GM10266 (cell line): ENCODE measurements at regions not wholly inside any gene's neighbourhood (a gene's known extent, or its start where the extent isn't known, plus 50 kb on each side); places are given as distances from the start of the nearest gene placed in this dataset.
A peak's percentile ranks its signal among the peaks of the same experiment; 100 is the strongest.
"Not testable (repeated sequence)": the region's sequence is repeated elsewhere in the genome, so short reads cannot be mapped to it uniquely, and the experiment has no call there.

Source experiments
- DNase-seq: peaks from one replicate; pipeline ENCODE4 v3.0.0; 2012; ENCODE audit errors: extremely low spot score
- TF ChIP-seq, protein P1 (sequence below): IDR thresholded peaks from 2 replicates; pipeline ENCODE4 v1.5.1; 2012; ENCODE audit warnings: mild to moderate bottlenecking, low read depth; ENCODE audit not compliant: control insufficient read depth, insufficient read depth; ENCODE audit errors: missing control alignments

DNA sequence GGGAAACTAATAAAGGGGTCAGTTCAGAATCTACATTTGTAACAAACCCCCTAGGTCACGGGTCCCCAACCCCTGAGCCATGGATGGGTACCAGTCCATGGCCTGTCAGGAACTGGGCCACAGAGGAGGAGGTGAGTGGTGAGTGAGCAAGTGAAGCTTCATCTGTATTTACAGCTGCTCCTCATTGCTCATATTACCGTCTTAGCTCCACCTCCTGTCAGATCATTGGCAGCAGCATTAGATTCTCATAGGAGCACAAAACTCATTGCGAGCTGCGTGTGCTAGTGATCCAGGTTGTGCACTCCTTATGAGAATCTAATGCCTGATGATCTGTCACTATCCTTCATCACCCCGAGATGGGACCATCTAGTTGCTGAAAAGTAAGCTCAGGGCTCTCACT is 88.4 kb upstream of the MPP7 start:
- DNase-seq, result no peak
- TF ChIP-seq, protein P1, sequence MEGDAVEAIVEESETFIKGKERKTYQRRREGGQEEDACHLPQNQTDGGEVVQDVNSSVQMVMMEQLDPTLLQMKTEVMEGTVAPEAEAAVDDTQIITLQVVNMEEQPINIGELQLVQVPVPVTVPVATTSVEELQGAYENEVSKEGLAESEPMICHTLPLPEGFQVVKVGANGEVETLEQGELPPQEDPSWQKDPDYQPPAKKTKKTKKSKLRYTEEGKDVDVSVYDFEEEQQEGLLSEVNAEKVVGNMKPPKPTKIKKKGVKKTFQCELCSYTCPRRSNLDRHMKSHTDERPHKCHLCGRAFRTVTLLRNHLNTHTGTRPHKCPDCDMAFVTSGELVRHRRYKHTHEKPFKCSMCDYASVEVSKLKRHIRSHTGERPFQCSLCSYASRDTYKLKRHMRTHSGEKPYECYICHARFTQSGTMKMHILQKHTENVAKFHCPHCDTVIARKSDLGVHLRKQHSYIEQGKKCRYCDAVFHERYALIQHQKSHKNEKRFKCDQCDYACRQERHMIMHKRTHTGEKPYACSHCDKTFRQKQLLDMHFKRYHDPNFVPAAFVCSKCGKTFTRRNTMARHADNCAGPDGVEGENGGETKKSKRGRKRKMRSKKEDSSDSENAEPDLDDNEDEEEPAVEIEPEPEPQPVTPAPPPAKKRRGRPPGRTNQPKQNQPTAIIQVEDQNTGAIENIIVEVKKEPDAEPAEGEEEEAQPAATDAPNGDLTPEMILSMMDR, result no peak

DNA sequence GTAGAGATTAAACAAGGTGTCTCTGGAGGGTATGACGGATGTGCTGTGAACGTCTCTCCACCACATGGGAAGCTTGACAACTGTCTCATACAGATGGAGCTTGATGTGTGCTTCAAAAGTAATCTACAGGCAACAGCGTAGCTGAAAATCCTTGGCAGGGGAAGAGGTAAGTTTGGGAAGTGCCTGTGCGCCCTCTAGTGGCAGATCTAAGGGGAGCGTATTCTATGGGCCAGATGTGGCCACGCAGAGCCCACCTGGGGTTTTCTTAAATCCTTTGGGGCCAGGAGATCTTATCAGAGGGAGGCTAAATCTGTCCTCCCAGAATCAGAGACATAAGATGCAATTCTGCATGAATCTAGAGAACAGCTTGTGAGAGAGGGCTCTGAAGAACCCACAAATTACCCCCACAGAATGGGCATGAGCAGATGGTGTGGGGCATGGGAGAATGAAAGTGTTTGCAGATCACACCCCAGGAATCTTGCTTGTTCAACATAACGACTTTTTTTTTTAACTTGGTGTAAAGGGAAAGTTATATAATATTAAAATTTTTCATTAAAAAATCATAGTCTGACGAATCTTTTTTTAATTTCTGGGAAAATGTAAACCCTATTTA is 91.2 kb upstream of the MPP7 start:
- TF ChIP-seq, protein P1, result peak; percentile 89
- peak; percentile 39 for DNase-seq

DNA sequence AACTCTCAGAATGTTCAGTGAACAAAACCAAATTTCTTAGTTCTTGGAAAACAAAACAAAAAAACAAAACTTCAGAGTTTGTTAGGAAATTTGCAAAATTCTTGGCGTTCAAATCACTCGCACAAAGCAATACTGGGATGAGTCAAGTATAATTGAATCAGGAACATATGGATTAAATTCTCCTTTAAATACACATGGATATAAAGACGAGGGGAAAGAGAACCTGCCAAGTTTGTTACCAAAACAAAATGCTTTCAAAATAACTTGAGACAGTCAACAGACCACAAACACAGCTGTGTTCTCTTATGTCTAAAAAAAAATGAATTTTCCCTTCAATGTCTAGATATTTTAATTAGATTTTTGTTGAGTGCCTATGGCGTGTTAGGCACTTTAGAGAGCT is 93.5 kb upstream of the MPP7 start:
- DNase-seq, result no peak
- TF ChIP-seq, protein P1, result no peak

DNA sequence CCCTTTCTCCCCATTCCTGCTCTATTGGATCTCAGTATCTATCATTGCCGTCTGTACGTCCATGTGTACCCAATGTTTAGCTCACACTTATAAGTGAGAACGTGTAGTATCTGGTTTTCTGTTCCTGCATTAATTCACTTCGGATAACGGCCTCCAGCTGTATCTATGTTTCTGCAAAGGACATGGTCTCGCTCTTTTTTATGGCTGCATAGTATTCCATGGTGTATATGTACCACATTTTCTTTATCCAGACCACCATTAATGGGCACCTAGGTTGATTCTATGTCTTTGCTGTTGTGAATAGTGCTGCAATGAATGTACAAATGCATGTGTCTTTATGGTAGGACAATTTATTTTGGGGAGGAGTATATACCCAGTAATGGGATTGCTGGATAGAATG is 94.4 kb upstream of the MPP7 start:
- no peak for DNase-seq
- TF ChIP-seq, protein P1, result no peak

DNA sequence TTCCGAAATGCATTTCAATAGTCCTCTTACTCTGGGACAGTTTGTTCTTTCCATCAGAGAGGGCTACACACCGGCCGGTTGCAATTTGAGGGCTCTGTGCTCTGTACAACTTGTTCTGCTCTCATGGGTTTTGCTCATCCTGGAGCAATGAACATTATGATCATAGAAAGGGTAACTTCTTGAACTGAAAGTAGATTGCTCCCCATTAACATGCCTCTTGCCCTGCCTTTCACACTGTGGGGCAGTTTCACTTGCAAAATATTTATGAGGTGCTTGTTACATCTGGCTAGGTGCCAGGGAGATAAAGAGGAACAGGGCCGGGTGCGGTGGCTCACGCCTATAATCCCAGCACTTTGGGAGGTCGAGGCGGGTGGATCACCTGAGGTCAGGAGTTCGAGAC is 97.3 kb upstream of the MPP7 start:
- TF ChIP-seq, protein P1, result no peak
- no peak for DNase-seq

DNA sequence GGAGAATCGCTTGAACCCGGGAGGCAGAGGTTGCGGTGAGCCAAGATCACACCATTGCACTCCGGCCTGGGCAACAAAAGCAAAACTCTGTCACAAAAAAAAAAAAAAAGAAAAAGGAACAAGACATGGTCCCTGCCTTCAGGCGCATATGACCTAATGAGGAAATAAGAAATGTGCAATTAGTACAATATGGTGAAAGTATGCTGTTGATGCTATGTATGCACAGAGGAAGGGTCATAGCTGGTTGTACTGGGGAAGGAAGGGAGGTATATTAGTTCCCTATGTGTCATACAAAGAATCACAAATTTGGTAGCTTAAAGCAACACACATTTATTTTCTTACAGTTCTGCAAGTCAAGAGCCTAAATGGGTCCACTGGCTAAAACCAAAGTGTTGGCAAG is 97.8 kb upstream of the MPP7 start:
- DNase-seq, result no peak
- TF ChIP-seq, protein P1, result no peak

DNA sequence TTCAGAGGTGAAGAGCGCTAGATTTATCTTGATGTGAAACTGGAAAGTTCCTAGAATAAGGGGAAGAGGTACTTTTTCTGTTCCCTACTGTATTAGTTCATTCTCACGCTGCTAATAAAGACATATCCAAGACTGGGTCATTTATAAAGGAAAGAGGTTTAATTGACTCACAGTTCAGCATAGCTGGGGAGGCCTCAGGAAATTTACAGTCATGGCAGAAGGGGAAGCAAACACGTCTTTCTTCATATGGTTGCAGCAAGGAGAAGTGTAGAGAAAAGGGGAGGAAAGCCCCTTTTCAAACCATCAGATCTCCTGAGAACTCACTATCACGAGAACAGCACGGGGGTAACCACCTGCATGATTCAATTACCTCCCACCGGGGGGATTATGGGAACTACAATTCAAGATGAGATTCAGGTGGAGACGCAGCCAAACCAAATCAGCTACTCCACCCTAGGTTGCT is 99.8 kb upstream of the MPP7 start:
- DNase-seq, result not testable (repeated sequence)

DNA sequence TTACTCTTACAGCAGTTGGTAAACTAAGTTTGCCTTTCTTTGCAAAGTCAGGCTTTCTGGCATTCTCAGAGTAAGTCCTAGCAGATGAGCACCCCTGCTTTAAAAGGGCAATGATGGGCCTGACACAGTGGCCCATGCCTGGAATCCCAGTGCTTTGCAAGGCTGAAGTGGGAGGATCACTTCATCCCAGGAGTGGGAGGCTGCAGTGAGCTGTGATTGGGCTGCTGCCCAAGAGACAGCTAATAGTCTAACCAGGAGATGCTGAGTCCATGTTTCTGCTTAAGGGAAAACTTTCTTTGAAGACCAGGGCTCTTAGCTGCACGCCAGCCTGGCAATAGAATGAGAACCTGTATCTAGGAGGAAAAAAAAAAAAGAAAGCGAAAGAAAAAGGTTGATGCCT is 100.2 kb upstream of the MPP7 start:
- no peak for DNase-seq

More for the DNA sequence above, 100.2 kb upstream of the MPP7 start:
- TF ChIP-seq, protein P1, result no peak
